ENCODE measurements at regions not wholly inside any gene's neighbourhood (a gene's known extent, or its start where the extent isn't known, plus 50 kb on each side); places are given as distances from the start of the nearest gene placed in this dataset.
"Not testable (repeated sequence)": the region's sequence is repeated elsewhere in the genome, so short reads cannot be mapped to it uniquely, and the experiment has no call there.

DNA sequence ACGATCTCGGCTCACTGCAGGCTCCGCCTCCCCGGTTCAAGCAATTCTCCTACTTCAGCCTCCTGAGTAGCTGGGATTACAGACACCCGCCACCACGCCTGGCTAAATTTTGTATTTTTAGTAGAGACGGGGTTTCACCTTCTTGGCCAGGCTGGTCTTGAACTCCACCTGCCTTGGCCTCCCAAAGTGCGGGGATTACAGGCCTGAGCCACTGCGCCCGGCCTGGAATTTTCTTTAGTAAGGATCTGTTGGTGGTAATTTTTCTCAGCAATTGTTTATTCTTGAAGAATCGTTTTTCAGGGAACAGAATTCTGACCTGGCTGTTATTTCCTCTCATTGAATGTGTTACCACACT is 93.0 kb downstream of the ZNF783 start:
- TF ChIP-seq POLR2A (IDR thresholded peaks at IDR 0.05; ENCODE audit: extremely low read depth, insufficient read length): not testable (repeated sequence)
- TF ChIP-seq, protein P1, sequence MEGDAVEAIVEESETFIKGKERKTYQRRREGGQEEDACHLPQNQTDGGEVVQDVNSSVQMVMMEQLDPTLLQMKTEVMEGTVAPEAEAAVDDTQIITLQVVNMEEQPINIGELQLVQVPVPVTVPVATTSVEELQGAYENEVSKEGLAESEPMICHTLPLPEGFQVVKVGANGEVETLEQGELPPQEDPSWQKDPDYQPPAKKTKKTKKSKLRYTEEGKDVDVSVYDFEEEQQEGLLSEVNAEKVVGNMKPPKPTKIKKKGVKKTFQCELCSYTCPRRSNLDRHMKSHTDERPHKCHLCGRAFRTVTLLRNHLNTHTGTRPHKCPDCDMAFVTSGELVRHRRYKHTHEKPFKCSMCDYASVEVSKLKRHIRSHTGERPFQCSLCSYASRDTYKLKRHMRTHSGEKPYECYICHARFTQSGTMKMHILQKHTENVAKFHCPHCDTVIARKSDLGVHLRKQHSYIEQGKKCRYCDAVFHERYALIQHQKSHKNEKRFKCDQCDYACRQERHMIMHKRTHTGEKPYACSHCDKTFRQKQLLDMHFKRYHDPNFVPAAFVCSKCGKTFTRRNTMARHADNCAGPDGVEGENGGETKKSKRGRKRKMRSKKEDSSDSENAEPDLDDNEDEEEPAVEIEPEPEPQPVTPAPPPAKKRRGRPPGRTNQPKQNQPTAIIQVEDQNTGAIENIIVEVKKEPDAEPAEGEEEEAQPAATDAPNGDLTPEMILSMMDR (IDR thresholded peaks at IDR 0.05; ENCODE audit: low read depth, low read length): not testable (repeated sequence)
- TF ChIP-seq, protein P2, sequence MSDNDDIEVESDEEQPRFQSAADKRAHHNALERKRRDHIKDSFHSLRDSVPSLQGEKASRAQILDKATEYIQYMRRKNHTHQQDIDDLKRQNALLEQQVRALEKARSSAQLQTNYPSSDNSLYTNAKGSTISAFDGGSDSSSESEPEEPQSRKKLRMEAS (IDR thresholded peaks at IDR 0.05; ENCODE audit: low read depth, low read length): not testable (repeated sequence)
